Fibroblast of skin of right biceps (primary cell): ENCODE measurements at regions not wholly inside any gene's neighbourhood (a gene's known extent, or its start where the extent isn't known, plus 50 kb on each side); places are given as distances from the start of the nearest gene placed in this dataset.
"Not testable (repeated sequence)": the region's sequence is repeated elsewhere in the genome, so short reads cannot be mapped to it uniquely, and the experiment has no call there.

Source experiments
- DNase-seq: peaks from one replicate; pipeline ENCODE4 v3.0.0-alpha.2; 2013

DNA sequence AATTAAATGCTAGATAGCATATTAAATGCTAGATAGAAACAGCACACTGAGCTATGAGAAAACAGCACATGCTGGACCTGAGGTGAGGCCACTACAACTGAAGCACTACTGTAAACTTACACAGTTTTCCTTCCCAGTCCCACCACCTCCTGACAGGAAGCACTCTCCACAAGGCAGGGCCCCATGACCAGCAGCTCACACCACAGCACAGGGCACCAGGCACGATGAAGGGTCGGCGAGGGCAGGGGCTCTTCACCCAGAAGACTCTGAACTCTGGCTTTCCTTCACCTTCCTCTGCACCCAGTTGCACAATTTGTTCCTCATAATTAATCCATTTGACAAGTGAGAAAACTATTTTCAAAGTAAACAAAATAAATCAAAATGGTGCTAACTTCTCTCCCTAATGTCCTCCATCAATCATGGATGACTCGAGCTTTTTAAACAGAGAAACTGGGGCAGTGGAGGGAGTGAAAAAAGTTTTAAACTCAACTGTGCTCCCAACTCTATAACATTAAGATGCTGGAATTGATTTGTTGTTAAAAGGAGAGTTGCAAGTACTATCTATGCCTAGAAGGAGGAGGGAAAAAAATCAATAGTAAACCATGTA lies 568.7 kb downstream of the UQCRFS1 start:
- DNase-seq, result no peak

DNA sequence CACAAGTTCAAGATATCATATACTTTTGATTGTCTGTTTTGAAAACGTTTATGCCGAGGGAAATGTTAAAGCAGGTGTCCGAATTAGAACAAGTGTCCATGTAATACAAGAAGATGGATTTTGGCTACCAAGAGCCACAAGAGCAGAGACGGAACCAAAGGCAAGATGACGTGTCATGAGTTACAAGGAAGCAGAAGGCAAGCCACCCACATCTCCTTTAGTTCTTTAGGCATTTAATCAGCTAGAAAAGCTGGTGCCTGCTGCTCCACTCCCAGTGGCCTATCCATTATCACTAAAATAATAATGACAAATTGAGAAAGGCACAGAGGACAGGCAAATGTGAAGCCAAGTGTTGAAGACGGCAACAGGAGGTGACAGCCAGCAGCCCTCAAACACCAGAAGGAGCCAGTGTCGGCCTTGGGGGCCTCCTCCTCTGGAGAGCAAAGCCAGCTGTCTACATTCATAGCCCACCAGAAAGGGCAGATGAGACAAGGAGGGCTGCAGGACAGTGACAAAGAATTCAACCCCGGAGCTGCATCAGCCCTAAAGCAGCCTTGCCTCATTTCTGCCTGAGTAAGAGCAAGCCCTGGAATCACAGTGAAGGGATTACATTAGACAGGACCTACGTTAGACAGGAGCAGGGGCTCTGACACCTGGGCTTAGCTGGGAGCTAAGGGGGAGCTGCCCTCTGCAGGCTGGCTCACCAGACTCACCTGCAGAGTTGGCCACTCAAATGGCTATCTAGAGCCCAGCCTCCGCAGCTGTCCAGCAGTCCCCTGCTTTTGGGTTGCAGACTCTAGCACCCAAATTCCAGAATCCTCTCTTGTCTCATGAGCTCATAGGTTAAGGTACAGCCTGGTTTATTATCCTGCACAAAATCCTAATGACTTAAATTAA lies 569.9 kb downstream of the UQCRFS1 start:
- DNase-seq, result no peak

DNA sequence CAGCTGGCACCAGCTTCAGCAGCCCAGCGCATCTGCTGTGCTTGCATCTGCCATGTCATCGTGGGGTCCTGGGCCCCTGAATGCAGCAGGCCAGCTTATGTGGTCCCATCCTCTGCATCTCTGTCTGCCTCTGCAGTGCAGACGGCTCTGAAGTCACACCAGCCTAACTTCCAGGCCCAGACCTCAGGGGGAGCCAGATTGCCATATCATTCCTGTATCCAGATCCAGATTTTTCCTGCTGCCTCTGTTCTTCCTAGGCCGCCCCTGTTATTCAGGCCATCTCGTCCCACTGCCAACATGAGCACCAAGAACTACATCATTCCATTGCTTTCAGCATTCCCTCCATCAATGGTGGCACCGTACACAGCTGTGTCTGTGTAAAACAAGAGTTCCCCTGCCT lies 571.6 kb downstream of the UQCRFS1 start:
- DNase-seq, result no peak

DNA sequence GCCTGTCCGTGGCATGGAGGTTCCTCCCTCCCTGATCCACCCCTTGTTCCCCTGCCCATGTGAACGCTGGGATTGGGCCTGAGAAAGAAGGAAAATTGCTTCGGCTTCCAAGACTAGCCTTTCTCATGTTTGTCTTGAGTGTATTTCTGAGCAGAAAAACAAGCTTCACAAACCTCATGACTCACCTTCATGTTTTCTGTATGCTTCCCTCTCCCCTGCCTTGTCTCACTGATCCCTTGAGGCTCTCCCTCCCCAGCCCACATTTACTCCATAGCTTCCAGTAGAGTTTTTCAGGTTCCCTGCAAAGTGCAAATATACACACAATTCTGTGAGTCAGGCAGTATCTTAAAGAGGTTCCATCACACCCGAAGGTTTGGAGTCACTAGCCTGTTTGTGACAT lies 572.4 kb downstream of the UQCRFS1 start:
- DNase-seq, result no peak

DNA sequence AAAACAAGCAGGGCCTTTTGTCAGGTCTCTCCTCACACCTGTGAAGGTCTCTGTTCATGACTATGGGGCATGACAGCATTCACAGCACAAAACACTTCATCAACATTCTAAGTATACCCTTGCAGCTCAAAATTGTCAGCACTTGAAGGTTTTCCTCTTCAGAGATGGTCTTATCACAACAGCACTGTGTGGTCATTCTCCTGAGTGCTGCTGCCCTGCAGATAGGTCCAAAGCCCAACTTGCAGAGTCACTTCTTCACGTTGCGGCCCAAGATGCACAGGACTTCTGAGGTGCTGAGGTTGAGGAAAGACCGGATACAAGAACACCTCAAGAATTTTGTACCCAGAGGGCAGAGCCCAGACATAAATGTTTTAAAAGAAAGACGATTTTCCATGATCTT lies 574.5 kb downstream of the UQCRFS1 start:
- DNase-seq, result no peak

DNA sequence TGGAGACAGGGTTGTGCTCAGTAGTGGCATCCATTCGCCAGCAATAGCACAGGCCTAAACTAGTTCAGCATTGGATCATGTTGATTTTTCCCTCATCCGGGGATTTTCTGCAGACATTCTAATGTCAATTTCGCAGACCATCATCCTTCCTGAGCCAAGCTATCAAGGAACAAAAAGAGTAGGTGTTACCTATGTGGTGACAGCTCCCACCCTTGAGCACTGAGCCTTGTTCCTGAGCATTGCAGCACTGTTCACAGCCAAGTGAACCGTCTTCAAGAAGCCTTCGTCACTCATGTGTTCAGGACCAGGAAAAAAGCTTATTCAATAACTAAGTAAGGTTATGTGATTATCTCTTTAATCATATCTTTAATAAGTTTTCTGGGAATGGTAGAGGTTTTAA lies 576.2 kb downstream of the UQCRFS1 start:
- no peak for DNase-seq

DNA sequence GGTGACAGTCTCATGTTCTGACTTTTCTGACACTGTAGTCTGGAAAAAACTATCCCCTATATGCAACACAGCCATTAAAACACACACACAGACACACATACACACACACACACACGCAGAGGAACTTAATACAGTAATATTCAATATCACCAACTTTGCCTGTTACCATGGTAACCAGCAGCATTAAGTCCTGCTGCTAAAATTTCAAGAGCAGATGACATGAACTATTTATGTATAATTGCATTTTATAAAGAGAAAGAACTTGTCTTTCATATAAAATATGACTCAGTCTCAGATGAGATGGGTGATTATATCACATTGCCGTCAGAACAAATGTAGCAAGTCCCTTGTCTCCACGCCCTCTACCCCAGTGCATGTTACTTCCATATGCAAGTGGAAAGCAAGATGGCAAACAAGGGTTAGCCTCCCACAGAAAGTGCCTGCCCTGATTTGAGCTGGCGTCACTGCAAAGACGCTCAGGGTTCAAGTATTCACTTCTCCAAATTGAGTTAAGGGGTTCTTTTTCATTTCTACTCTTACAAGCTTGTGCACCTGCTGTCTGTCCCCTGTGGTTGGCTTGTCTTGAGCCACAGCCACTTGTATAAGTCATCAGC lies 576.8 kb downstream of the UQCRFS1 start:
- DNase-seq, result no peak

DNA sequence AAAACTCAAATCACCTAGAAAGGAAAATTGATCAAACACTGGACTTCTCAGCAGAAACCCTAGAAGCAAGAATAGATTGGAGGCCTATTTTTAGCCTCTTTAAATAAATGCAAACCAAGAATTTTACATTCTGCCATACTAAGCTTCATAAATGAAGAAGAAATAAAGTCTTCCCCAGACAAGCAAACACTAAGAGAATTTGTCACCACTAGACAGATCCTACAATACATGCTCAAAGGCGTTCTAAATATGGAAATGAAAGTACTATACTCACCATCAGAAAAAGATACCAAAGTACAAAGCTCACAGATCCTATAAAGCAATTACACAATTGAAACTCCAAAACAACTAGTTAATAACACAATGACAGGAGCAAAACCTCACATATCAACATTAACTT lies 578.1 kb downstream of the UQCRFS1 start:
- no peak for DNase-seq

DNA sequence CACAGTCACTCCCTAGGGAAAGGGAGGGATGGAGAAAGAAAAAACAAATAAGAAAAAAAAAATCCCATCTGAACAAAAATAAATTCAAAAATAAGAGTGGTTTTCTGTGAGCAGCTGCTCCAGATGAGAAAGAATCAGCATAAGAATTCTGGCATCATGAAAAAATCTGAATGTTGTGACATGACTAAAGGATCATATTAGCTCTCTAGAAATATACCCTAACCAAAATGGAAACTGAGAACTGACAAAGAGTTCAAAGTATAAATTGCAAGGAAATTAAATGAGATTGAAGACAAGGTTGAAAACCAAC lies 579.0 kb downstream of the UQCRFS1 start:
- no peak for DNase-seq

DNA sequence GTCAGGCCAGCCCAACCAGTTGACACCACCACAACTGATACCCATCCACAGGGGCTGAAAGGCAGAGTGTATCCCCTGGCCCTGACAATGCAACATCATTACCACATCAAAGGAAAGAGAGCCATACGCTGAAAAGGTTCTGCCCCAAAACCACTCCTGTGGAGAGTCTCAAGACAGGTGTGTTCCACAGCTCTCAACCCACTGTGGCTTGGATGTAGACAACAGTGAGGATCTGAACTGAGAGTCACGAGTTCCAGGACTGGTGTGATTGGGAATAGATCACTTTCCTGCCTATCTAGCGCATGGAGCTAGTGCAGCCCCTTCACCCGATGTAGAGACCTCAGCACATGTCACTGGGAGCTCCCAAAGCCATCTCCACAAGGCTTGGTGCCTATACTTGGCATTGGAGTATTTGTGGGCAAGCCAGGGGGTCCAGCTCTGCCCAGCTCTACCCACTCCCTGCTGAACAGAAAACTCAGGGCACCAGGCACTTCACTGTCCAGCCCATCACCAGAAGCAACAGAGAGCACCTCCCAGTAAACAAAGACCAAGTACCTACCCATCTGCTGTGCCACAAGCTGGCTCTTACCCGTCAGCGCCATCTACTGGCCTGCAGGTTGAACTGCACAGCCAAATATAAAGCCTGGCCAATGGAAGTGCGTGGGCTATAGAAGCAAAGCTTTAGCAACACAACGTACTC lies 579.5 kb downstream of the UQCRFS1 start:
- peak; percentile 32 for DNase-seq

DNA sequence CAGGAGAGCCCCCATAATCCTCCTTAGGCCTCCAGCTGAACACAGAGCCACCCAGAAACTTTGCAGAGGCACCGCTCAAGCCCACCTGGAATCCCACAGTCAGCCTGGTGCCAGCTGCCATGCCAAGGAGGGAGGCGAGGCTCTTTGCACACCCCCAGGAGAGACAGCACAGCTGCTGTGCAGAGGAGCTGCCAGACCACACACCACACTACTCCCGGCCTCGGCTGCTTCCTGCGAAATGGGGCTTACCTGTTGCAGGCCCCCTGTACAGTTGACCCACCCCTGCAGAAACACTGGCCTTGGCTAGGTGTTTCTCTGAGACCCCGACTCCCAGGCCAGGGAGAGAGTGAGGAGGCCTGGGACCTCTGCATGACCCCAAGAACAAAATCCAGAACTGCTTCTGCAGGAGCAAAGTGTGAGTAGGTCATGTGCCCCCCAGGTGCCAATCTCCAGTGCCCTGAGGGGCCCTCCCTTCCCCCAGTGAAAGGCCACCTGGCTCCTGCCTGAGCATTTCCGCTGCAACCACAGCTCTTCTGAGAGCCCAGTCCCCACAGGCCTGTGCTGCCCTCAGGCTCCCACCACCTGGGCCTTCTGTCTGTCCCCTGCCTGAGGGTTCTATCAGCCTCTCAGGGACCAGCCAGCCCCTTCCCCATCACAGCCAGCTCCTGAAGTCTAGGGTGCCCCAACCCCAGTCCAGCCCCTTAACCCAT lies 580.4 kb downstream of the UQCRFS1 start:
- DNase-seq, result no peak

DNA sequence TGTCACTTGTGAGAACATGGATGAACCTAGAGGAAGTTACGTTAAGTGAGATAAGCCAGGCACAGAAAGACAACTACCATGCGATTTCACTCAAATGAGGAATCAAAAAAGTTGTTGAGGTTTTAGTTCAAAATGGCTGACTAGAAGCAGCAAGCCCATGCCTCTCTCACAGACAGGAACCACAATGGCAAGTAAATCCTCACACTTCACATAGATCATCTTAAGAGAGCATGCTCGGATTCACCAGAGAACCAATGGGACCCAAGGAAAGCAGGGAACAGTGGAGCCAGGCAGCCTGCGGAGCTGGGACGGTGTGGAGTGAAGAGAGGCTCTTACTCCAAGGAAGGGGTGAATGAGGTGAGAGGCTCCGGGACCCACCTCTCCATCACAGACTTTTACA lies 581.0 kb downstream of the UQCRFS1 start:
- DNase-seq, result no peak

DNA sequence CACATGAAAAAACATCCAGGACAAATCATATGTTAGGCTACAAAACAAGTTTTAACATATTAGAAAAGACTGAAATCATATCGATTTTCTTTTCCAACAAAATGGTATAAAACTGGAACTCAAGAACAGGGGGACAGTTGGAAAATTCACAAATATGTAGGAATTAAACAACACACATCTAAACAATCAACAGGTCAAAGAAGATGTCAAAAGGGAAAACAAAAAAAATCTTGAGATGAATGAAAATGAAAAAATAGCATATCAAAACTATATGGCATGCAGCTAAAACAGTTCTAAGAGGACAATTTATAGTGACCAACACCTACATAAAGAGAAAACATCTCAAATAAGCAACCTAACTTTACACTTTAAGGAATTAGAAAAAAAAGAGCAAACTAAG lies 585.3 kb downstream of the UQCRFS1 start:
- no peak for DNase-seq

DNA sequence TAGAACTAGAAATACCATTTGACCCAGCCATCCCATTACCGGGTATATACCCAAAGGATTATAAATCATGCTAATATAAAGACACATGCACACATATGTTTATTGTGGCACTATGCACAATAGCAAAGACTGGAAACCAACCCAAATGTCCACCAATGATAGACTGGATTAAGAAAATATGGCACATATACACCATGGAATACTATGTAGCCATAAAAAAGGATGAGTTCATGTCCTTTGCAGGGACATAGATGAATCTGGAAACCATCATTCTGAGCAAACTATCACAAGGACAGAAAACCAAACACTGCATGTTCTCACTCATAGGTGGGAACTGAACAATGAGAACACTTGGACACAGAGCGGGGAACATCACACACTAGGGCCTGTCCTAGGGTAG lies 586.5 kb downstream of the UQCRFS1 start:
- not testable (repeated sequence) for DNase-seq

DNA sequence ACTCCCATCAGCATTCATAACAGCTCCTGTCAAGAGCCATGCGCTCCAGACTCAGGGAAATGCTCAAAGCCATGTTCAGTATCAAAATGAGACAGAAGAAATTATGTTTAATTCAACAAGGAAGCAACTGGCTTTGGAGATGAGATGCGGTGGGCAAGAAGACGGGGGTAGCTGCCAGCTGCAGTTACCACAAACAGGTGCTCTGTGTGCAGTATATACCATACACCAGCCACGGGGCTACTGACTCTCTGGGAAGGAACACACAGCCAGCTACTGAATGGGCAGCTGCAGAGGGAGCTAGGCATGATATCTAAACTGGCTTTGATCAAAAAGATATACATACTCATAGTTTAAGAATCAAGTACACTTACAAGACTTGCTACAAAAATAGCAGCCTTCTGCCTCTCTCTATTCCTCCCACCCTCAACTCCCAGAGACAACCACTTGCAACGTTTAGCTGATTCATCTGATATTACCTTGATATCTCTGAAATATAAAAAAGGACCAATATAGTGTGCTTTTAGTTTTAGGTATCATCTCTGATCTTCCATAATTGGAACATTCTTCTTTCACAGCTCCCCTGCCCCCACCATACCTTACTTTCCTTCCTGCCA lies 593.0 kb downstream of the UQCRFS1 start:
- DNase-seq, result no peak

DNA sequence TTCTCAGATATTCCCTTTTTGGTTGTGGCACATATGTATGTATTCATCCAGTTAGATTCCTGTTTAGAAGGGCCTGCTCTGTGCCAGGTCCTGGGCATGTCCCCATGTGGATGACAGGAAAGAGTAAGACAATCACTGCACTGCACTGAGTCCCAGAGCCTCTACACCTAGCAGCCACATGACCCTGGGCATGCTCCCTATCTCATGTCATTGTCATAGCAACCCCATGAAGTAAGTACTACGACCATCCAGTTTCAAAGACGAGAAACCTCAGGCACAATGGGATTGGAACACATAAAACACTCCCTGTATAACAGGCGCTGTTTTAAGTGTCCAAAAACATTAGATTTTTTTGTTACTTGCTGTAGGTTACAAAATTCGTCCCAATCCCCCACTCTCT lies 594.4 kb downstream of the UQCRFS1 start:
- no peak for DNase-seq

DNA sequence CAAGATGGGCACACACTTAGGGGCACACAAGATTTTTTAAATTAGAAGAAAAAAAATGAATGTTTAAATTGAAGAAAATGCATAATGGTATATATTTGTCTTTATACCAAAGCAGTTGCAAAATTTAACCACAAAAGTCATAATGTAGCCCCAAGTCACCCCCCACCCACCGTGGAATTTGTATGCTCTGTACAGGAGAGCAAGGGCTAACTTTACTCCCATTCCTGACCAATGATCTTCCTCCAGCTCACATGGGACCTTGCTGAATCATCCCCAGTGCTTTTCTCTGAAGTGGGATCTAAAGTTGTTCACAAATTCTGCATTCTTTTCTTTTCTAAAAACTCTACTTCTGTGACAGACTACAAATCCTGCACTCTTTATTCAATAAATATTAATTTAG lies 597.0 kb downstream of the UQCRFS1 start:
- DNase-seq, result no peak

DNA sequence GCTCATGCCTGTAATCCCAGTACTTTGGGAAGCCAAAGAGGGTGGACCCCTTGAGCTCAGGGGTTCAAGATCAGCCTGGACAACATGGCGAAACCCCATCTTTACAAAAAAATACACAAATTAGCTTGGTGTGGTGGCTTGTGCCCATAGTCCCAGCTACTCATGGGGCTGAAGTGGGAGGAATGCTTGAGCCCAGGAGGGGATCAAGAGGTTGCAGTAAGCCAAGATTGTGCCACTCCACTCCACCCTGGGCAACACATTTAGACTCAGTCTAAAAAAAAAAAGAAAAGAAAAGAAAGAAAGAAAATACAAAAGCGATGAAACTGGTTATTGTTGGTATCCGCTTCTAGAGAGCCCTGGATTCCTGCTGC lies 597.4 kb downstream of the UQCRFS1 start:
- no peak for DNase-seq

DNA sequence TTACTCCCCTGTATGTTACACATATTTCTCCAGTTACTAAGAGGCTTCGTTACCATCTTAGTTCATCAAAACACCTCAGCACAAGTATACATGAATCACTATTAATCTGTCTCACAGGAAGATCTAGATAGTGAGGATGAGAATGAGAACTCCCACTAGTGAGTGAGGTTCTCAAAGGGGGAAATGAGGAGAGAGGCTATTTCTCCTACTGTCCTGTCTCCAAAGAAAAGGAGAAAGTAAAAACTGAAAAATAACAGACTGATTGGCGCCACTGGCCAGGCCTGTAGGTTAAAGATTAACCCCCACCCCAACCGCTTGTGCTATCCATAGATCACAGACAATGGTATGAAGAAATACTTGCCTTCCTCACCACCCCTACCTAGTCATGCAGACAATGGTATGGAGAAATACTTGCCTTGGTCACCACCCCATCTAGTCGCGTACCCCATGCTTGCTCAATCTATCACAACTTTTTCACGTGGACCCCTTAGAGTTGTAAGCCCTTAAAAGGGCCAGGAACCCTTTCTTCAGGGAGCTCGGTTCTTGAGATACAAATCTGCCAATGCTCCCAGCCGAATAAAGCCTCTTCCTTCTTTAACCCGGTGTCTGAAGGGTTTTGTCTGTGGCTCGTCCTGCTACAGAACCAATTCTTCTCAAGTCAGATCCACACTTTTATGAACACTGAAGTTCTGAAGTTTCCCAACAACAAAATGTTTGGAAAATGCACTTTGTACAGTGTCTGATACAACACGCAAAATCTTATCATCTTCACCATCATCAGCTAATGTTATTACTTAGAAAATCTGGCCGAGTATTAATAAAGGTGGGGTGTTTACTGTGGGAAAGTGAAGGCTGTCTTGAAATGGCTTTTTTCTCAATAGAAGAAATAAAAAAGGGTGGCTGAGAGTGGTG lies 598.1 kb downstream of the UQCRFS1 start:
- no peak for DNase-seq

DNA sequence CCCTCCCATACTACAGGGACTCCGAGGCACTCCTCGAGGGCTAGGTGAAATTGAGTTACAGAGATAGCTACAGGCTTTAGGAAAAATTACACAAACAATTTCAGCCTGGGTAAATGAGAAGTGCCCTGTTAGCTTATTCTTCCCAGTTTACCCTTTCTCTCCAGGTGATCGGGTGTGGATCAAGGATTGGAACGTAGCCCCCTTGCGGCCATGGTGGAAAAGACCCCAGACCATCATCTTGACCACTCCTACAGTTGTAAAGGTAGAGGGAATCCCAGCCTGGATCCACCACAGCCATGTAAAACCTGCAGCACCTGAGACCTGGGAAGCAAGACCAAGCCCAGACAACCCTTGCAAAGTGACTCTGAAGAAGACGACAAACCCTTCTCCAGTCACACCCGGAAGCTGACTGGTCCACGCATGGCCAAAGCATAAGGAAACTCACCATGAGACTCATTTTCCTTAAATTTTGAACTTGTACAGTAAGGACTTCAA lies 600.6 kb downstream of the UQCRFS1 start:
- no peak for DNase-seq

DNA sequence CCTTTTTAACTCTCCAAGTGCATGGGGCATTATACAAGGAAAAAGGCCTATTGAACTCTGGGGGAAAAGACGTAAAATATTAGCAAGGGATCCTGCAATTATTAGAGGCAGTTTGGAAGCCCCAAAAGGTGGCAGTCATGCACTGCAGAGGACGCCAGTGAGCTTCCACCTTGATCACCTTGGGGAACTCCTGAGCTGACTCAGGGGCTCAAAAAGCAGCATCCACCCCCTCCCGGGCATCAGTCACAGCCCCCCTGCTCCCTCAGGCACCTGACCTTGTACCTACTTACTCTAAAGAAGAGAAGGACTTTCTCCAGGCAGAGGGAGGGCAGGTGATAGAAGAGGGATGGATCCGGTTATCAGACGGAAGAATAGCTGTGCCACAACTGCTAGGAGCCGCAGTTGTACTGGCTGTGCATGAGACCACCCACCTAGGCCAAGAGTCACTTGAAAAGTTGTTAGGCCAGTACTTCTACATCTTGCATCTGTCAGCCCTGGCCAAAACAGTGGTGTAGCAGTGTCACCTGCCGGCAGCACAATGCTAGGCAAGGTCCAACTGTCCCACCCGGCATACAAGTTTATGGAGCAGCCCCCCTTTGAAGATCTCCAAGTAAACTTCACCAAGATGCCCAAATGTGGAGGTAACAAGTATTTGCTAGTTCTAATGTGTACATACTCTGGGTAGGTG lies 601.6 kb downstream of the UQCRFS1 start:
- DNase-seq, result not testable (repeated sequence)
